ENCODE measurements at regions not wholly inside any gene's neighbourhood (a gene's known extent, or its start where the extent isn't known, plus 50 kb on each side); places are given as distances from the start of the nearest gene placed in this dataset.

- intact Hi-C loops (cut with micrococcal nuclease), result loop anchor here (1.0 to 10.0 kb wide), 2 partner anchors 42 to 1317 kb away; partner anchors contain the start of gene PNRC1
- DNase-seq, result peak; percentile 62
Observed at GRCh38 chr6:90401933-90402830, 105.5 kb upstream of the BACH2 start.

GRCh38 chr6:90399970-90400369, 103.3 kb upstream of the BACH2 start:
- no peaks in the 10 kb centered on the region for H3K9me3 Mint-ChIP-seq
- CTCF ChIA-PET, result interaction anchor here (0.7 to 5.9 kb wide), 6 partner anchors 11 to 114 kb away, joined by 3 to 89 read pairs (median 29); no protein-coding TSS in a partner anchor
- H3K27me3 Mint-ChIP-seq (ENCODE audit: low read depth), result no peaks in the 10 kb centered on the region
- no peak for DNase-seq
- peaks cover 93% of the 10 kb centered on the region for H3K4me1 Mint-ChIP-seq (ENCODE audit: low read depth)
- peak overlapping the region; percentile 99 for H3K27ac Mint-ChIP-seq
- peaks cover 4% of the 10 kb centered on the region for H3K36me3 Mint-ChIP-seq (ENCODE audit: low read depth)
- intact Hi-C loops (cut with micrococcal nuclease), result loop anchor here (2.0 to 10.0 kb wide), 3 partner anchors 115 to 1315 kb away; partner anchors contain the start of gene PNRC1
- H3K4me3 Mint-ChIP-seq, result peak overlapping the region; percentile 75

More at GRCh38 chr6:90401933-90402830, 105.5 kb upstream of the BACH2 start:
- peaks cover 4% of the 10 kb centered on the region for H3K36me3 Mint-ChIP-seq (ENCODE audit: low read depth)
- no peaks in the 10 kb centered on the region for H3K27me3 Mint-ChIP-seq (ENCODE audit: low read depth)
- CTCF ChIA-PET, result interaction anchor here (0.6 to 1.7 kb wide), 7 partner anchors 9 to 78 kb away, joined by 3 to 6 read pairs (median 3); no protein-coding TSS in a partner anchor
- H3K27ac Mint-ChIP-seq, result peak overlapping the region; percentile 87
- no peaks in the 10 kb centered on the region for H3K9me3 Mint-ChIP-seq
- H3K4me3 Mint-ChIP-seq, result peak overlapping the region; percentile 57
- peaks cover 90% of the 10 kb centered on the region for H3K4me1 Mint-ChIP-seq (ENCODE audit: low read depth)

DNA sequence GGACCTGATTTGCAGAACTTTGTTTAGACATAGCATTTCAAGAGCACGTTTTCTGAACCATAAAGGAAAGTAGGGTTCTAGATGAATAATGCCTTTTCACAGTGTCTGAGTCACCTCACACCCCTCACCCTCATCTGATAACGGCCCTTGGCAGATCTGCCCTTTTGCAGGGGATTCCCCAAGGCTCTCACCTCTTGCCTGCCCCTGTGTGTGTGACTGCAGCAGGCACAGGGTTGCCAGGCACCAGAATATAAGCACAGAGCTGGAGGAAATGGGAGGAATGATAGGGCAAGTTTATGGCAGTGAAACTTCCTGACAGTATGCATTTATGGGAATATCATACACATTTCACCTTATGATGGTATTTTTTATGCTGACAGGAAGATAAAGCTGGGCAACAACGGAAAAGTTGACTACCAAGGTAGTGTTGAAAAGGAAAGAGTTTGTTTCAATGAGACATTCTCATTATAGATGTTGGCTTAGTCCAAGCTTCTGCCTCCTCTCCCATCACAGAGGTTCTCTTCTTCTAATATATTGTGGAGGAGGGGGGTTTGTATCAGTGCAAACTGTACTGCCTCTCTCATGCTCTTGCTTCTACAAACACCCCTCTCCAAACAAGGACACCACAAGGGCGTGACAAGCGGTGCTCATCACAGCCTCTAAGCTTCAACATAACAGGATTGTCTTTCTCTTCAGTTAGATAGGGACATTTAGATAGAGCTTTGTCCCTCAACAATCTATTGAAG, 101.5 kb upstream of the BACH2 start:
- H3K27me3 Mint-ChIP-seq (ENCODE audit: low read depth), result no peaks in the 10 kb centered on the region
- peak overlapping the region; percentile 99 for H3K27ac Mint-ChIP-seq
- H3K4me1 Mint-ChIP-seq (ENCODE audit: low read depth), result peaks cover 94% of the 10 kb centered on the region
- no peaks in the 10 kb centered on the region for H3K36me3 Mint-ChIP-seq (ENCODE audit: low read depth)
- DNase-seq, result peak; percentile 96
- CTCF ChIA-PET, result interaction anchor here (0.6 to 5.9 kb wide), 18 partner anchors 10 to 457 kb away, joined by 3 to 89 read pairs (median 4); no protein-coding TSS in a partner anchor
- peak overlapping the region; percentile 75 for H3K4me3 Mint-ChIP-seq
- intact Hi-C loops (cut with micrococcal nuclease), result loop anchor here (1.0 to 5.0 kb wide), 14 partner anchors 8 to 371 kb away; no protein-coding TSS in a partner anchor
- H3K9me3 Mint-ChIP-seq, result no peaks in the 10 kb centered on the region

DNA sequence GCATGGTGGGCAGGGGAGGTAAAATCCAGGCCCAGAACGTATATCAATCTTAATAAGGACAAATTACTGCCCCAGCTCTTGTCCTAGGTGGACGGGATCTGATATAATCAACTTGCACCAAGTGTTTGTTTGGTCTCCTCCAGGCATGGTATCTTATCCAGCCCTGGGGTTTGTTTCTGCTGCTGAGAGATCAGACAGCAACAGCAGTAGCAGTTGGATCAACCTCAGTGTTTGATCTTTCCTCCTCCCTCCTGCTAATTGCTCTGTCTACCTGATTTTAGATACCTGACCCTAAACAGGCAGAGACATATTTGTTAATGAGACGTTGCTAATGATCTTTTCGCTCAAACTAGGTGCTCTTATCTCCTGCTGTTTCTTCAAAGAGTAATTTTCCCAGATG, 100.4 kb upstream of the BACH2 start:
- H3K9me3 Mint-ChIP-seq, result no peaks in the 10 kb centered on the region
- H3K4me1 Mint-ChIP-seq (ENCODE audit: low read depth), result peaks cover 87% of the 10 kb centered on the region
- H3K27ac Mint-ChIP-seq, result peak overlapping the region; percentile 99
- CTCF ChIA-PET, result interaction anchor here (0.6 to 5.9 kb wide), 13 partner anchors 9 to 150 kb away, joined by 3 to 89 read pairs (median 4); no protein-coding TSS in a partner anchor
- no peak for DNase-seq
- intact Hi-C loops (cut with micrococcal nuclease), result loop anchor here (5.0 kb wide), 1 partner anchor 370 kb away; no protein-coding TSS in a partner anchor
- no peak overlapping the region for H3K4me3 Mint-ChIP-seq
- no peaks in the 10 kb centered on the region for H3K36me3 Mint-ChIP-seq (ENCODE audit: low read depth)
- no peaks in the 10 kb centered on the region for H3K27me3 Mint-ChIP-seq (ENCODE audit: low read depth)

DNA sequence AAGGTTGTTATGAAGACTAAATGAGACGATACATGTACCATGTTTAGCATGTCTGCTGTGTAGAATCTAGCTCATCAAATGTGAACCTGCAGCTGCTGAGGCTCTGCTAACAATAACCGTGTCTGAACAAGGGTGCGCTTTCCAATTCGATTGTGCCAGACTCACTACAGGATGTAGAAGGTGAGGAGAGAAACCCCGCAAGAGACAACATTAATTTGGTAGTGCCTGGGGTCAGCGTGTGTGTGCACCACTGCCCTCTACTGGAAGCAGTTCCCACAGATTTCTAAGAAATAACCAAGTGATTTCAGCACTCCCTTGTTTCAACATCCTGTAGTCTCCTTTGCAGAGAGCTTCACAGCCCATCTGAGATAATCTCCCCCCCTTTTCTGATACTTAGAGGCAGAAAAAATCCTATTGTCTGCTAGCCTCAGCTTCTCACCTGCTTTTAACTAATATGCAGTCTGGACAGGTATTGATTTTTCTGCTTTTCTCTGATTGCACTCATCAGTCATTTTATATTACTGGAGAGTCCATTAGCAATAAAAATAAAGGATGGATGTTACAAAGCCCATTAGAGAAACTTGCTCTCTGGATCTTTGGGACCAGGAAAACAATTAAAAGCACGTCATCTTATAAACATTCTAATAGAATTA, 96.7 kb upstream of the BACH2 start:
- Mint-ChIP-seq H3K36me3 (ENCODE audit: low read depth) (no peaks in the 10 kb centered on the region), H3K27ac (peak overlapping the region; percentile 70), H3K4me1 (ENCODE audit: low read depth) (peaks cover 78% of the 10 kb centered on the region)

DNA sequence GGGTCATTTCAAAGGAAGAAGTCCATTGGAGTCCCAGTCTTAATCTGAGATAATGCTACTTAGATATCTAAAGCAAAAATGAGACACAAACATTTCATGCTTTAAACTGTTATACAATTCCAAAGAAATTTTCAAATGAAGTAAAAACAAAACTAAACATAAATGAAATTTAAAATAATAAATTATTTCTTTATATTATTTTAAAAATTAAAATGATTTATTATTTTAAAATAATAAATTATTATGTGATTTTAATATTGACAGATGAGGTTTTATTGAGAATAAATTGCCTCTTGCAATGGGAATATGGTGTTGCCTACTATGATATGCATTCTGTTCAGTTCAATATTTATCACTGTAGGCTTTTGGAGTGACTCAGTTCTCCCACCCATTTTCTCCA, 93.7 kb upstream of the BACH2 start:
- Mint-ChIP-seq H3K27ac (no peak overlapping the region), H3K4me1 (ENCODE audit: low read depth) (peaks cover 68% of the 10 kb centered on the region), H3K36me3 (ENCODE audit: low read depth) (no peaks in the 10 kb centered on the region), H3K27me3 (ENCODE audit: low read depth) (no peaks in the 10 kb centered on the region), H3K9me3 (no peaks in the 10 kb centered on the region), H3K4me3 (no peak overlapping the region)
- intact Hi-C loops (cut with micrococcal nuclease), result loop anchor here (5.0 kb wide), 1 partner anchor 197 kb away; the partner anchor contains the start of gene MAP3K7
- no peak for DNase-seq
- CTCF ChIA-PET, result interaction anchor here (0.9 to 1.7 kb wide), 6 partner anchors 46 to 450 kb away, joined by 3 to 5 read pairs (median 4); partner anchors contain the start of gene BACH2

More for the DNA sequence above, 96.7 kb upstream of the BACH2 start:
- no peaks in the 10 kb centered on the region for H3K27me3 Mint-ChIP-seq (ENCODE audit: low read depth)
- CTCF ChIA-PET, result interaction anchor here (0.7 to 4.1 kb wide), 43 partner anchors 9 to 453 kb away, joined by 3 to 71 read pairs (median 6); no protein-coding TSS in a partner anchor
- intact Hi-C loops (cut with micrococcal nuclease), result loop anchor here (1.0 to 5.0 kb wide), 8 partner anchors 46 to 453 kb away; partner anchors contain the start of genes BACH2 and MAP3K7
- no peak overlapping the region for H3K4me3 Mint-ChIP-seq
- H3K9me3 Mint-ChIP-seq, result no peaks in the 10 kb centered on the region
- peak; percentile 92 for DNase-seq

DNA sequence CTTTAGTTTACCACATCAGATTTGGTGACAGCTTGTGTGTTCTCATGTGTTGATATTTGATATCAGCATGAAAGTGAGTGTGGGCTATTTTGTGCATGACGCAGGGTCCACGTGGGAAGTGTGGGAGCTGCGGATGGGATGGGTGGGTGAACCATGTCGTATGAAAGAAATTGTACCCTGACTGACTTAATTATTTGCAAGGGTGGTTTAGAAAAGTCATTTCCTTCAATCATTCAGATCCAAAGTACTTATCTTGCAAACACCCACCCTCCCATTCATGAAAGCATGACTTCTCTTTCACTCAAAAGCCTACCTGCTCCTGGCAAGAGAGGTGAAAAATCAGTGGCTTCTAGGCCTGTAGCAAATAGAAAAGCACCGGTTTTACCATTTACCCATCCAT, 91.8 kb upstream of the BACH2 start:
- no peaks in the 10 kb centered on the region for H3K36me3 Mint-ChIP-seq (ENCODE audit: low read depth)
- H3K4me1 Mint-ChIP-seq (ENCODE audit: low read depth), result peaks cover 65% of the 10 kb centered on the region
- H3K9me3 Mint-ChIP-seq, result no peaks in the 10 kb centered on the region
- H3K27ac Mint-ChIP-seq, result peak overlapping the region; percentile 88
- H3K27me3 Mint-ChIP-seq (ENCODE audit: low read depth), result no peaks in the 10 kb centered on the region
- CTCF ChIA-PET, result interaction anchor here (0.6 to 1.8 kb wide), 10 partner anchors 9 to 448 kb away, joined by 3 to 5 read pairs (median 4); no protein-coding TSS in a partner anchor
- peak; percentile 56 for DNase-seq
- intact Hi-C loops (cut with micrococcal nuclease), result loop anchor here (1.0 kb wide), 2 partner anchors 38 to 68 kb away; no protein-coding TSS in a partner anchor
- H3K4me3 Mint-ChIP-seq, result no peak overlapping the region

DNA sequence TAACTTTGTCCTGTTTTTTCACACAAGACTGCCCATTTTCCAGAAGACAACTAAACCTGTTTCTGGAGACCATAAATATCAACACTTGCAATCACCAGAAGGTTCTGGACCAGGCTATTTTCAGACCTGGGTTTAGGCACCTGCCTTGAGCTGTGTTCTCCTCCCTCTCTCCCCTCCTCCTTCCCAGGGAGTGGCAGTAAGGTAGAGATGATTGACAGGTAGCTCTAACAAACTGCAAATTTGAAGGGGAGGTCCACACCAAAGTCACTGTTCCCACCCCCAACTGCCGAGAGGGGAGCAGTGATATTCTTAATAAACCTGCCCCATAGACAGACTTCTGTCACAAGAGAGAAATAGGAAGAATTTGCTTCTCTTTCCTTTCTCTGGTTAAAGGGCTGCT, 91.2 kb upstream of the BACH2 start:
- intact Hi-C loops (cut with micrococcal nuclease), result loop anchor here (1.0 kb wide), 2 partner anchors 38 to 68 kb away; no protein-coding TSS in a partner anchor
- Mint-ChIP-seq H3K4me3 (no peak overlapping the region), H3K4me1 (ENCODE audit: low read depth) (peaks cover 64% of the 10 kb centered on the region), H3K27me3 (ENCODE audit: low read depth) (no peaks in the 10 kb centered on the region), H3K9me3 (no peaks in the 10 kb centered on the region), H3K27ac (peak overlapping the region; percentile 88), H3K36me3 (ENCODE audit: low read depth) (no peaks in the 10 kb centered on the region)
- no peak for DNase-seq
- CTCF ChIA-PET, result interaction anchor here (1.2 to 1.8 kb wide), 7 partner anchors 10 to 99 kb away, joined by 3 to 5 read pairs (median 3); no protein-coding TSS in a partner anchor

GRCh38 chr6:90387383-90387775, 90.7 kb upstream of the BACH2 start:
- no peaks in the 10 kb centered on the region for H3K9me3 Mint-ChIP-seq

DNA sequence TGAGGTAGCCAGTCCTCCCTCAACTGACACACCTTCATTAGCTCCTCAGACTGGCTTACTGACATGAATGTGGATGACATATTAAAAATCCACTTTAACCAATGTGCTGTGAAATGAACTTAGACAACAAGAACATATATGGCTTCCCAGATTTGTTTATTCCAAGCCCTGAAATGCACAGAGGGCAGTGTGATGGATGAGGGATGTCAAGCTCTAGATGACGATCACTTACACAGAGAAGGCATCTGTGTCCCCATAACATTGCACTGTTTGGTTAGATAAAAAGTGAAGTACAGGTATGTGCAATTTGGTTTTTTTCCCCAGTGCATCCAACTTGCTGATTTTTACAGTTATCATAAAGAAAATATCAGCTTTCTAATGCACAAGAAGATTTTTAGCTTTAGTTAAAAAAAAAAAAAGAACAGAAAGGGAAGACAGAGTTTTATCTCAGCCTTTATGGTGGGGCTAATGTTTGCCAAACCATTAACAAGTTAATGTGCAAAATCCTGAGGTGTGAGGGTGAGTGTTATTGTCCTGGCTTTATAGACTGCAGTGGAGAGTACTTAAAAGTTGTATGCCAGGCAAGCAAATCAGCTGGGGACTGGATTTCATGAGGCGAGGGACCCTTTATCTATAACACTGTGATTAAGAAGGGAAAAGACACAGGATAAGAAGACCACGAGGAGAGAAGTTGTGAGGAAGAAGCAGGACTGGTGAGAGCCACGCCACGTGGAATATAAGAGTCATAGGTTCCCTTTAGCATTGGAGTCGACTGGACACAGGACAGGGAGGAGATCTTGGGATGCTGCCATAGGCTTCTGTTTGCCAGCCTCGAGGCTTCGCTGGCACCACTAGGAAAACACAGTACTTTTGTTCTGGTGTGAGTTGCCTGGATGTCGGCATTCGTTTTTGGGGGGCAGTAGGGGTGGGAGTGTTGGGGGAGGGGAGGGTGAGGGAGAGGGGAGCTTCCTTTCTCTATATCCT, 90.0 kb upstream of the BACH2 start:
- DNase-seq, result no peak
- no peaks in the 10 kb centered on the region for H3K36me3 Mint-ChIP-seq (ENCODE audit: low read depth)
- H3K4me1 Mint-ChIP-seq (ENCODE audit: low read depth), result peaks cover 67% of the 10 kb centered on the region
- H3K4me3 Mint-ChIP-seq, result no peak overlapping the region
- CTCF ChIA-PET, result interaction anchor here (0.8 to 1.8 kb wide), 6 partner anchors 10 to 98 kb away, joined by 3 to 5 read pairs (median 4); no protein-coding TSS in a partner anchor
- H3K27me3 Mint-ChIP-seq (ENCODE audit: low read depth), result no peaks in the 10 kb centered on the region
- H3K9me3 Mint-ChIP-seq, result no peaks in the 10 kb centered on the region
- intact Hi-C loops (cut with micrococcal nuclease), result no loop called here
- H3K27ac Mint-ChIP-seq, result no peak overlapping the region

More at GRCh38 chr6:90387383-90387775, 90.7 kb upstream of the BACH2 start:
- Mint-ChIP-seq H3K4me3 (no peak overlapping the region), H3K4me1 (ENCODE audit: low read depth) (peaks cover 68% of the 10 kb centered on the region), H3K27ac (no peak overlapping the region), H3K27me3 (ENCODE audit: low read depth) (no peaks in the 10 kb centered on the region), H3K36me3 (ENCODE audit: low read depth) (no peaks in the 10 kb centered on the region)
- CTCF ChIA-PET, result interaction anchor here (0.8 to 1.8 kb wide), 7 partner anchors 9 to 99 kb away, joined by 3 to 5 read pairs (median 4); no protein-coding TSS in a partner anchor
- intact Hi-C loops (cut with micrococcal nuclease), result no loop called here
- DNase-seq, result no peak
